ENCODE measurements at regions not wholly inside any gene's neighbourhood (a gene's known extent, or its start where the extent isn't known, plus 50 kb on each side); places are given as distances from the start of the nearest gene placed in this dataset.
A peak's percentile ranks its signal among the peaks of the same experiment; 100 is the strongest.

DNA sequence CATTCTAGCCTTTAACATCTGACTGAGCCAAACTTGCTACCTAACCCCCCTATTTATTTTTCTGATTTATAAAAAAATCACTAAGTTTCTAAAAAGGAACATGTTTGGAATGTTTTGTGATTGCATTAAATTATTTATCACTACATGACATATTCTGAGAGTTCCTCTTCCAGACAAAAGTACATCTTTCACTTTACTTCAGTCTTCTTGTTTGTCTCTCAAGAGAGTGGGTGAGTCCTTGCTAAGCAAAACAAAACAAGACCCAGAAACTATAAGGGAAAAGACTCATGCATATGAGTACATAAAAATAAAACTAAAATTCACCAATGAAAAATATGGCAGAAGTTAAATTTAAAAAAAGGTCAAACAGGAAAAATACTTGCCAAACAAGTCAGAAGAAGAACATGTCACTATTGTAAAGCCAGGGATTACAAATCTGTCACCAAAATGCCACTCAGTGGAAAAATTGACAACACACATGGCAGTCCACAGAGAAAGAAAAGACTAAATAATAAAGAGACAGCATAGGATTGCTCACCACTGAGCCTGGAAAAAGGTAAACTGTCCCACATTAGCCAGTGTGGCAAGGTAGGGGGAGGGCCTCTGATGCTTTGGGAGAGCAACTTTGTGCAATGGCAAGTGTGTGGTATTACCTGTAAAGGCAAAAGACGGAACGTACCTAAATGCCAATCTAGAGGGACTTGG lies 166.7 kb upstream of the ZNF32 start:
- Histone ChIP-seq H3K4me2 (ENCODE audit: low read length) (no peak overlapping the region), H3K4me1 (ENCODE audit: control insufficient read depth, insufficient read depth, low read length) (peaks cover 30% of the 10 kb centered on the region), H3K9ac (ENCODE audit: low read depth, low read length) (no peak overlapping the region), H3K9me3 (replicated peaks; ENCODE audit: low read length) (no peaks in the 10 kb centered on the region), H3K4me3 (ENCODE audit: low read length) (no peak overlapping the region), H3K27me3 (ENCODE audit: control insufficient read depth, insufficient read depth, low read length) (no peaks in the 10 kb centered on the region), H3K36me3 (ENCODE audit: insufficient read depth, low read length) (no peaks in the 10 kb centered on the region)

DNA sequence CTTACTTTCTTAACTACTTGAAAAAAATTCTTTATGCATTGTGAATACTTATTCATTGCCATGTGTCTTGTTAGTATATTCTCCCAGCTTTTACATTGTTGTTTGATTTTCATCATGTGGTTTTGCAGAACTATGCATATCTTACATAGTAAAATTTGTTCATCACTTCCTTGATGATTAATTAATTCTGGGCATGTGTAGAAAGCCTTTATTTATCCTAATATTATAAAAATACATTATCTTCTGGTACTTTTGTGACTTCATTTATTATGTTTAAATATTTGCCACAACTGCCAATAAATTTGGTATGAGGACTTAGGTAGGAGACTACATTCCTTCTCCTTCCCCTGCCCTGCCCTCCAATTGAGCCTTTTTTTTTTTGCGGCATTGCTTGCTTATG lies 166.0 kb upstream of the ZNF32 start:
- Histone ChIP-seq H3K4me1 (ENCODE audit: control insufficient read depth, insufficient read depth, low read length) (peaks cover 34% of the 10 kb centered on the region), H3K27me3 (ENCODE audit: control insufficient read depth, insufficient read depth, low read length) (no peaks in the 10 kb centered on the region), H3K4me2 (ENCODE audit: low read length) (no peak overlapping the region)

DNA sequence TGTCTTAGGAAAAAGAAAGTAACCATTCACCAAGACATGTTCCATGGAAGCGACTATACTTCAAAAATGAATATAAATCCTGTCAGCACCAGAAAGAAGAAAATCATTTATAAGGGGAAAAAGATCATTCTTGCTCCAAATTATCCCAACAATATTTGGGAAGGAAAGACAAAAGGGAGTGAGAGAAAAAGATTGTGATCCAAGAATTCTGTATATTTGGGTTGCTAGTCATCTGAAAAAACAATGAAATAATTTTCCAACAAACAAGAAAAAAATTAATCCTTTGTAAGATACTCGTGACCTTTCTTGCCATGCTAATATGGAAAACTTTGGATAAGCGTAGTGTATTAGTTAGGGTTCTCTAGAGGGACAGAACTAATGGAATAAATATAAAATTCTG lies 163.2 kb upstream of the ZNF32 start:
- H3K9me3 ChIP-seq (replicated peaks; ENCODE audit: low read length), result no peaks in the 10 kb centered on the region
- no peaks in the 10 kb centered on the region for H3K27me3 ChIP-seq (ENCODE audit: control insufficient read depth, insufficient read depth, low read length)
- H3K4me1 ChIP-seq (ENCODE audit: control insufficient read depth, insufficient read depth, low read length), result peaks cover 43% of the 10 kb centered on the region
- H3K4me3 ChIP-seq (ENCODE audit: low read length), result no peak overlapping the region
- H3K4me2 ChIP-seq (ENCODE audit: low read length), result no peak overlapping the region
- H3K9ac ChIP-seq (ENCODE audit: low read depth, low read length), result no peak overlapping the region
- no peaks in the 10 kb centered on the region for H3K36me3 ChIP-seq (ENCODE audit: insufficient read depth, low read length)

More for the DNA sequence above, 166.0 kb upstream of the ZNF32 start:
- Histone ChIP-seq H3K9me3 (replicated peaks; ENCODE audit: low read length) (no peaks in the 10 kb centered on the region), H3K36me3 (ENCODE audit: insufficient read depth, low read length) (no peaks in the 10 kb centered on the region), H3K9ac (ENCODE audit: low read depth, low read length) (no peak overlapping the region), H3K4me3 (ENCODE audit: low read length) (no peak overlapping the region)

DNA sequence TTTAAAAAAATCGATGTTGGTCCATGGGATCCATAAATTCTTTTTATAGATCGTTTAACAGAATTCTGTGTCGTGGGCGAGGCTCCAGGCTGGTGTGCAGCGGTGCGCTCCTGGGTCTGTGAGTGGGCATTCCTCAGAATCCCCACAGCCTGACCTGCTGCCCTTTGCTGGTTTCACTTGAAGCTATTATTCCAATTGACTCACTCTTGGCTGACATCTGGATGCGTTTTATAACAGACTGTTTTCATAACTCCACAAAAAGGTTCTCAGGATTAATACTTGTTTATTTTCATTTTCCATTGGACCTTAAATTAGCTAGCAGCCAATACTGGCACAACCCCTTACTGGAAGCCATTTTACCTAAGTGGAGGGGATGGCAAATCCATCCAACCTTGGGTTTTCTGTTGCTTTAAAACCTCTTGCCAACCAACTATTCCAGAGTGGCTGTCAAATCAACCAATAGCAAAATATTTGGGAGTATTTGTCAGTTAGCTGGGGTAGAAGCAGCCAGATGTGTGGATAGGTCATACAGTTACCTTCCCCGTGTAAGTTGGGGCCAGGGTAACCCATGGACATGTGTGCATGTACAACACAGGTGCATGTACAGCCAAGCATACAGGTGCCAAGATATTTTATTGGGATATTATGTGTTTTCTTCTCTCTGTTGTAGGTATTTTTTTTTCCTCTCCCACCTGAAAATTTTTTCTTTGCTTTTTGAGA lies 160.7 kb upstream of the ZNF32 start:
- peaks cover 6% of the 10 kb centered on the region for H3K27me3 ChIP-seq (ENCODE audit: control insufficient read depth, insufficient read depth, low read length)
- H3K36me3 ChIP-seq (ENCODE audit: insufficient read depth, low read length), result no peaks in the 10 kb centered on the region
- peak overlapping the region; percentile 43 for H3K4me2 ChIP-seq (ENCODE audit: low read length)
- H3K9ac ChIP-seq (ENCODE audit: low read depth, low read length), result no peak overlapping the region
- H3K4me3 ChIP-seq (ENCODE audit: low read length), result peak overlapping the region; percentile 8
- no peaks in the 10 kb centered on the region for H3K9me3 ChIP-seq (replicated peaks; ENCODE audit: low read length)
- peaks cover 27% of the 10 kb centered on the region for H3K4me1 ChIP-seq (ENCODE audit: control insufficient read depth, insufficient read depth, low read length)

DNA sequence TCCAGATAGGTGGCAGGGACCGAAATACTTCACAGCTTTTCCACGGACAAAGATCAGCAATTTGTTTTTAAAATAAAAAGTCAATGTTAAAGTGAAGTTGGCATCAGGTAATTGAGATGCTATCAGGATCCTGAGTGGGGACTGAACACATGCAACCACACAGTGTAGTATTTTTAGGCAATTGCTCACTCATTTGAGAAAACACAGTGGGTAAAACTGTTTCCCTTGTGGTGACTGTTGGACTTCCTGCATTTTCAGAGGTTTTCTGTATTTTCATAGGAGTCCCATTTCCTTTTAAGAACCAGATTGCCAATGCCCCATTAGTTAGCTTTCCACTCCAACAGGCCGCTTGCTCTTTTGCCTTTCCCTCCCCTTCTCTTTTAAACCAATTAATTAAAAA lies 159.5 kb upstream of the ZNF32 start:
- Histone ChIP-seq H3K4me2 (ENCODE audit: low read length) (no peak overlapping the region), H3K4me3 (ENCODE audit: low read length) (no peak overlapping the region), H3K9me3 (replicated peaks; ENCODE audit: low read length) (no peaks in the 10 kb centered on the region), H3K36me3 (ENCODE audit: insufficient read depth, low read length) (no peaks in the 10 kb centered on the region), H3K27me3 (ENCODE audit: control insufficient read depth, insufficient read depth, low read length) (peaks cover 6% of the 10 kb centered on the region), H3K9ac (ENCODE audit: low read depth, low read length) (no peak overlapping the region), H3K4me1 (ENCODE audit: control insufficient read depth, insufficient read depth, low read length) (peaks cover 26% of the 10 kb centered on the region)

DNA sequence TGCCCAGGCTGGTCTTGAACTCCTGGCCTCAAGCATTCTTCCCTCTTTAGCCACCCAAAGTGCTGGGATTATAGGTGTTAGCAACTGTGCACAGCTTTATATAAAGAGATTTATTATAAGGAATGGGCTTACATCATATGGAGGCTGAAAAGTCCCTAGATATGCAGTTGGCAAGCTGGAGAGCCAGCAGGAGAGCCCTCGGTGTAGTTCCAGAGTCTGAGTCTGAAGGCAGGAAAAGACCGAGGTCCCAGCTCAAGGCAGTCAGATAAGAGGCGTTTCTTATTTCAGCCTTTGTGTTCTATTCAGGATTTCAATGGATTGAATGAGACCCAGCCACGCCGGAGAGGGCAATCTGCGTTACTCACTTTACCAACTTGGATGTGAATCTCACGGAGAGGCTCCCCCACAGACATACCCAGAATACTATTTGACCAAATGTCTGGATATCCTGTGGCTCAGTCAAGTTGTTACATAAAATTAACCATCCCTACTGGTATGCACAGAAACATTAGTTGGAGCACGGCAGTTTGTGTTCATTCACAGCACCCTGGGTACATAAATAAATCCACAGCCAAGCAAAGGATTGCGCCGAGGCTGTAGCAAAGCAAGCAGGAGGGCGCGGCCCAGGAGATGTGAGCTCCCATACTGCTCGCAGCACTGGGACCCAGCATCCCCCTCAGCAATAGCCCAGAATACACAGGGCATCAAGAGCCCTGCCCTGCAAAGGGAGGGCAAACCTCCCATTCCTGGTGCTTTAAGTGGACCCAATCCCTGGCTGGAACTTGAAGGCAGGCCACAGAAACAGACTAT lies 158.4 kb upstream of the ZNF32 start:
- H3K27me3 ChIP-seq (ENCODE audit: control insufficient read depth, insufficient read depth, low read length), result peaks cover 6% of the 10 kb centered on the region
- no peak overlapping the region for H3K4me2 ChIP-seq (ENCODE audit: low read length)
- H3K9ac ChIP-seq (ENCODE audit: low read depth, low read length), result no peak overlapping the region
- H3K36me3 ChIP-seq (ENCODE audit: insufficient read depth, low read length), result no peaks in the 10 kb centered on the region
- H3K4me1 ChIP-seq (ENCODE audit: control insufficient read depth, insufficient read depth, low read length), result peaks cover 26% of the 10 kb centered on the region
- H3K4me3 ChIP-seq (ENCODE audit: low read length), result no peak overlapping the region
- H3K9me3 ChIP-seq (replicated peaks; ENCODE audit: low read length), result no peaks in the 10 kb centered on the region

DNA sequence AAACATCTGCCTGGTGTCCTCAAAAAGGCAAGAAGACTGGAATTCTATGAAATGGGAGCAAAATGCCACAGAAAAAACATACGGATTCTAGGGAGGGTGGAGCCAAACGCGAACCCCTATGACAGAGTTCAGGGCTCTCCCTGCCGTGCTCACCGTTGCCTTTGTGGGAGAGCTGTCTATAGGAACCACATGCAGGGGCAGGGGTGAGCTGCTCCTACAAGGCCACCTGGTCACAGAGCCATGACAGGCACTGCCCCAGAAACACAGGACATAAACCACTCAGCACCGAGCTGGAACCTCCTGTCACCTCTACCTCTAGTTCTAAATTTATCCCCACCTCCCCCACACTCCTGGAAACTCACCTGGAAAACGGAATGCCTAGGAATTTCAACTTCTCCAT lies 155.1 kb upstream of the ZNF32 start:
- Histone ChIP-seq H3K9ac (ENCODE audit: low read depth, low read length) (no peak overlapping the region), H3K36me3 (ENCODE audit: insufficient read depth, low read length) (no peaks in the 10 kb centered on the region), H3K4me2 (ENCODE audit: low read length) (no peak overlapping the region), H3K9me3 (replicated peaks; ENCODE audit: low read length) (no peaks in the 10 kb centered on the region), H3K4me3 (ENCODE audit: low read length) (no peak overlapping the region), H3K4me1 (ENCODE audit: control insufficient read depth, insufficient read depth, low read length) (peaks cover 12% of the 10 kb centered on the region), H3K27me3 (ENCODE audit: control insufficient read depth, insufficient read depth, low read length) (peaks cover 6% of the 10 kb centered on the region)

DNA sequence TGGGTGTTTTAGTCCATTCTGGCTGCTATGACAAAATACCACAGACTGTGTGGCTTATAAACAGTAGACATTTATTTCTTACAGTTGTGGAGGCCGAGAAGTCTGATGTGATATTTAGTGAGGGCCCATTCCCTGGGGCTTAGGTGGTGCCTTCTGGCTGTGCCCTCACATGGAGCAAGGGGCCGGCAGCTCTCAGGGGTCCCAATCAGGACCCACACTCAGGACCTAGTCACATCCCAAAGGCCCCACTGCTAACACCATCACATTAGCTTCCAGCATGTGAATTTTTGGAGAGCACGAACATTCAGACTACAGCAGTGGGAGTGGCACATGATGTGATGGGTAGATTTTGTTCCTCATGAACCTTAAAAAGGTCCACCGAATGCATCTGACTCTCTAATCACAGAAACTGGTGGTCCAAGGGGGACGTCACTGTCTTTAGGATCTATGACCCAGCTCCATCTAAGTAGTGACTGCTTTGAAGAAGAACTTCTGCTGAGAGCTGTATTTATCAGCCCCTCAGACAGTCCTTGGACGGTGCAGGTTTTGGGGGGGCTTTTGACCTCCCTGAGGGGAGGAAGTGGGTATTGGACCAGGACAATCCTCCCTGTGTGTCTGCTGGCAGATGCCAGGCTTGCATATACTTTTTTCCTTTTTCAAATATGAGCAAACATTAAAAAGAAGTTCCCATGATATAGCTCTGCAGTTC lies 154.5 kb upstream of the ZNF32 start:
- Histone ChIP-seq H3K4me3 (ENCODE audit: low read length) (no peak overlapping the region), H3K4me1 (ENCODE audit: control insufficient read depth, insufficient read depth, low read length) (peaks cover 5% of the 10 kb centered on the region), H3K4me2 (ENCODE audit: low read length) (no peak overlapping the region), H3K9me3 (replicated peaks; ENCODE audit: low read length) (no peaks in the 10 kb centered on the region), H3K9ac (ENCODE audit: low read depth, low read length) (no peak overlapping the region), H3K36me3 (ENCODE audit: insufficient read depth, low read length) (no peaks in the 10 kb centered on the region), H3K27me3 (ENCODE audit: control insufficient read depth, insufficient read depth, low read length) (peaks cover 6% of the 10 kb centered on the region)

DNA sequence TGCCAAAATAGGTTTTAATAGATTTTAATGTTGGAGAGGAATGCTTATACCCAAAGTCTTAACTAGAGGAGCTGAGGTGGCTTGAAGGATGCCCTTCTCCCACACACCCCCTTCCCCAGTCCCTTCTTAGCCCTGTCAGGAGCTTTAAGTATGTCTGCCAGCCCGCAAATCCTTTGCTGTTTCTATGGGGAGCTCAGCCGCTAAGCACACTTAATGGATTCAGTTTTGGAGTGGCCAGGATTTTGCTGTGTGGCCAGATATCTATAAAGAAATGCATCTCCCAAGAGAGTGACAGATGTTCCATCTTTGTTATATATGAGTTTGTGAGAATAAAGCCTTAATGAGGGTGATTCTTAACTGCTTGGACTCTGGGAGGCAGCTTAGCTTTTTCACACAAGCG lies 152.9 kb upstream of the ZNF32 start:
- peaks cover 6% of the 10 kb centered on the region for H3K27me3 ChIP-seq (ENCODE audit: control insufficient read depth, insufficient read depth, low read length)
- H3K9me3 ChIP-seq (replicated peaks; ENCODE audit: low read length), result no peaks in the 10 kb centered on the region
- H3K36me3 ChIP-seq (ENCODE audit: insufficient read depth, low read length), result no peaks in the 10 kb centered on the region
- H3K4me2 ChIP-seq (ENCODE audit: low read length), result no peak overlapping the region
- H3K4me3 ChIP-seq (ENCODE audit: low read length), result no peak overlapping the region
- H3K4me1 ChIP-seq (ENCODE audit: control insufficient read depth, insufficient read depth, low read length), result no peaks in the 10 kb centered on the region
- no peak overlapping the region for H3K9ac ChIP-seq (ENCODE audit: low read depth, low read length)

DNA sequence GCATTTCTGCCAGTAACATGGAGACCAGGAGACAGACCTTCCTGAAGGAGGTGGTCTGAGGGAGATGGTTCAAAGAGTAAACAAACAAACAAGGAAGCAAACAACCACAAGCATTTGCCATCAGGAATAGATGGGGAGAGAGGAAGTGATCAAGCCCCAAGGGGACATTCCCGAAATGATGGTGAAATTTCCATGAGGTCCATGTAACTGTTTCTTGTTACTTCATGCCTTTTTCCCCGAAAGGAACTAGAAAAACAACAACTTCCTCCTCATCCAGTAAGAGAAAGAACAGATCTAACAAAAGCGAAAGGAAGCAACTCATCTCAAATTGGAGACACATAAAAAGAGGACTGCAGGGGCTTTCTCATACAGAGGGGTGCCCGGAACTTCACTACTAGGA lies 152.5 kb upstream of the ZNF32 start:
- Histone ChIP-seq H3K4me1 (ENCODE audit: control insufficient read depth, insufficient read depth, low read length) (no peaks in the 10 kb centered on the region), H3K9me3 (replicated peaks; ENCODE audit: low read length) (no peaks in the 10 kb centered on the region), H3K27me3 (ENCODE audit: control insufficient read depth, insufficient read depth, low read length) (peaks cover 5% of the 10 kb centered on the region), H3K4me3 (ENCODE audit: low read length) (no peak overlapping the region), H3K9ac (ENCODE audit: low read depth, low read length) (no peak overlapping the region), H3K36me3 (ENCODE audit: insufficient read depth, low read length) (no peaks in the 10 kb centered on the region), H3K4me2 (ENCODE audit: low read length) (no peak overlapping the region)

DNA sequence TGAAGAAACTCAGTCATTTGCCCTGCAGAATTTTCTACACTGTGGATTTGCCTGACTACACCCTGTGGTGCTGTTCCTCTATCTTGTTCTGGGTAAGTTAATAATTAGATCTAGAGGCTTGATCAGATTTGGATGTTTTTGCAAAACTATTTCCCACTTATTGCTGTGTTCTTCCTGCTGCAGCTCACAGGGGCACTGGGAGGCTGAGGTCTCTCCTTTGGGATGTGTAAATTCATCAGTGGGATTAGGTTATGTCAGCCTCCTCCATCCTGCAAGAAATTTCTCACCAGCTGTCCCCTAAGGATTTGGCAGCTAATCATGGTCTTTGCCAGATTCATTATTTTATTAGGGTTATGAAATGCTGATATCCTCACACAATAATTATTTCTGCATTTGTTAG lies 148.1 kb upstream of the ZNF32 start:
- Histone ChIP-seq H3K9ac (ENCODE audit: low read depth, low read length) (no peak overlapping the region), H3K4me3 (ENCODE audit: low read length) (no peak overlapping the region), H3K36me3 (ENCODE audit: insufficient read depth, low read length) (no peaks in the 10 kb centered on the region), H3K4me1 (ENCODE audit: control insufficient read depth, insufficient read depth, low read length) (no peaks in the 10 kb centered on the region), H3K4me2 (ENCODE audit: low read length) (no peak overlapping the region), H3K9me3 (replicated peaks; ENCODE audit: low read length) (no peaks in the 10 kb centered on the region), H3K27me3 (ENCODE audit: control insufficient read depth, insufficient read depth, low read length) (no peaks in the 10 kb centered on the region)

Measured in skeletal muscle satellite cell (primary cell).